ENCODE measurements at regions not wholly inside any gene's neighbourhood (a gene's known extent, or its start where the extent isn't known, plus 50 kb on each side); places are given as distances from the start of the nearest gene placed in this dataset.

- TF ChIP-seq POLR2A (IDR thresholded peaks at IDR 0.05) (no peak), CTCF (IDR thresholded peaks at IDR 0.05) (no peak)
Observed at GRCh38 chr4:79850626-79851025, 222.4 kb downstream of the ANTXR2 start.
